H7 (cell line): ENCODE measurements at regions not wholly inside any gene's neighbourhood (a gene's known extent, or its start where the extent isn't known, plus 50 kb on each side); places are given as distances from the start of the nearest gene placed in this dataset.

Experiments used
- DNase-seq: peaks from one replicate; pipeline ENCODE4 v3.0.0; 2012
- H3K27me3 ChIP-seq: 2 replicates; pipeline ENCODE4 v1.6.0; 2011; ENCODE audit warnings: mild to moderate bottlenecking, low read length; ENCODE audit not compliant: control insufficient read depth, insufficient read depth
- H3K36me3 ChIP-seq: replicated peaks from 2 replicates; pipeline ENCODE4 v1.5.1; 2011; ENCODE audit warnings: low read length; ENCODE audit not compliant: control insufficient read depth, insufficient read depth
- H3K4me3 ChIP-seq: 2 replicates; pipeline ENCODE4 v1.5.1; 2011; ENCODE audit warnings: low read depth, mild to moderate bottlenecking, control low read depth, low read length, moderate library complexity; ENCODE audit not compliant: insufficient read depth

DNA sequence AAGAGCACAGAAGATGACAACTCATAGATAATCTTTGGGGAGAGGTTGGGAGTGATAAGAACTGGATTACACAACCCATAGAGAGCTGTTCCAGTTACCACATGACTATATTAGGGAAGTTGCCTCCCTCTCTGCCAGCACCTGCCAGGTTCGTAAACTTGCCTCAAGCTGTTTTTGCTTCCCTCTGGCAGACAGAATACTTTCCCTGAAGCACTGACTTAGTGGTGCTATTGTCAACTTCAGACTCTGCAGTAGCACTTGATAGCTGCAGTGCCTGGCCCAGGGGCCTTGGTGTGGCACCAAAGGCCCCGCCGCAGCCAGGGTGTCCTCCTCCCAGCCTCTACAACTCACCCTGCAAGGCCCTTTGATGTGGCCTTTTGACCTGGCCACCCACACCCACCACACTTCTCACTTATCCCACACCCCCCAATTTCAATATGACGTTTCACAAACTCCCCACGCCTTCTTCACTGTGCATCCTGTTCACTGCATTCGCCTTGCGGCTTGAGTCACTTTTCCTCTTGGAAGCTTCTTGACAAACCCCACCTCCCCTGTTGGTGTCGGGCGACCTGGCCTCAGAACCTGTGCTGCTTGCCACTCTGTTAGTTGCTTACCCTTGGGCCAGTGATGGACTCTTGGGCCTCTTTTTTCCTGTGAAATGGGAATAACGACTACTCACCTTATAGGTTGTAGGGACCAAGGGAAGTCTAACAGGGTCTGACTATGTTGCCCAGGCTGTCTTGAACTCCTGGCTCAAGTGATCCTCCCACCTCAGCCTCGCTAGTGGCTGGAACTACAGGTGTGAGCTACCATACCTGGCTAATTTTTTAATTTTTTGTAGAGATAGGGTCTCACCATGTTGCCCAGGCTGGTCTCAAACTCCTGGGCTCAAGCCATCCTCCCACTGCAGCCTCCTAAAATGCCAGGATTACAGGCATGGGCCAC is 50.2 kb upstream of the PODXL start:
- no peaks in the 10 kb centered on the region for H3K36me3 ChIP-seq
- H3K27me3 ChIP-seq = no peaks in the 10 kb centered on the region
- no peak for DNase-seq
- H3K4me3 ChIP-seq = no peak overlapping the region
